HL-60 (cell line): ENCODE measurements at regions not wholly inside any gene's neighbourhood (a gene's known extent, or its start where the extent isn't known, plus 50 kb on each side); places are given as distances from the start of the nearest gene placed in this dataset.

ENCODE experiments used
- CTCF ChIP-seq: IDR thresholded peaks from one replicate; pipeline ENCODE4 v1.5.1; 2011; ENCODE audit warnings: low read length, control low read depth, inconsistent platforms; ENCODE audit not compliant: insufficient read depth
- GABPA ChIP-seq: IDR thresholded peaks from 2 replicates; pipeline ENCODE4 v1.6.1; 2012; ENCODE audit warnings: low read depth
- SPI1 ChIP-seq: IDR thresholded peaks from 2 replicates; pipeline ENCODE4 v1.6.1; 2012; ENCODE audit warnings: low read depth, mild to moderate bottlenecking, borderline replicate concordance

- TF ChIP-seq CTCF, result no peak
- TF ChIP-seq GABPA, result no peak
- no peak for TF ChIP-seq SPI1
Measured at GRCh38 chr15:97875025-97875512, 85.4 kb upstream of the ARRDC4 start.
